ENCODE measurements at regions not wholly inside any gene's neighbourhood (a gene's known extent, or its start where the extent isn't known, plus 50 kb on each side); places are given as distances from the start of the nearest gene placed in this dataset.

GRCh38 chr10:125520968-125521367 lies 162.0 kb downstream of the TEX36 start:
- TF ChIP-seq CTCF (conservative IDR thresholded peaks at IDR 0.05; ENCODE audit: low read depth, low read length) (no peak), EZH2 (IDR thresholded peaks at IDR 0.05; ENCODE audit: borderline replicate concordance, low read depth, low read length, poor library complexity, severe bottlenecking) (no peak)
